G401.6 (cell line): ENCODE measurements at regions not wholly inside any gene's neighbourhood (a gene's known extent, or its start where the extent isn't known, plus 50 kb on each side); places are given as distances from the start of the nearest gene placed in this dataset.
"Not testable (repeated sequence)": the region's sequence is repeated elsewhere in the genome, so short reads cannot be mapped to it uniquely, and the experiment has no call there.

Experiments
- FAIRE-seq: peaks from 2 replicates; lab custom pipeline; 2012; peaks lifted over from hg19 to GRCh38; lab: Jason Lieb, UNC

GRCh38 chr12:86944197-86944819 lies 688.1 kb upstream of the MGAT4C start:
- FAIRE-seq = not testable (repeated sequence)

DNA sequence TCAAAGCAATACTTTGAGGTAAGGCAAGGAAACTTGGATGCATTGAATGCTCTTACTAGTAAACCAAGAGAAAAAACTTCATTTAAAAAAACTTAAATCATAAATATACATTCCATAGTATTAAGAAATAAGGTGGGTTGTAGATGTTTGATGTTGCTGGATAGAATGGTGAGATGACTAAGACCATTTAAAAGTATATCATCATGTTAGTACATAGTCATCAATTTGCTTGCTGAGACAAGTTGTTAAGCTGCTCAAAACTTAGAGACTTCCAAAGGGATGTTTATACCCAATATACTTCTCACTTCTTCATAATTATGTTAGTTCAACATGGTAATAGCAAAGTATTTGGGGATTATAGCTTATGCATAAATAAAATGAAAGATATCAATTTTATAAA lies 675.5 kb upstream of the MGAT4C start:
- FAIRE-seq = no peak

DNA sequence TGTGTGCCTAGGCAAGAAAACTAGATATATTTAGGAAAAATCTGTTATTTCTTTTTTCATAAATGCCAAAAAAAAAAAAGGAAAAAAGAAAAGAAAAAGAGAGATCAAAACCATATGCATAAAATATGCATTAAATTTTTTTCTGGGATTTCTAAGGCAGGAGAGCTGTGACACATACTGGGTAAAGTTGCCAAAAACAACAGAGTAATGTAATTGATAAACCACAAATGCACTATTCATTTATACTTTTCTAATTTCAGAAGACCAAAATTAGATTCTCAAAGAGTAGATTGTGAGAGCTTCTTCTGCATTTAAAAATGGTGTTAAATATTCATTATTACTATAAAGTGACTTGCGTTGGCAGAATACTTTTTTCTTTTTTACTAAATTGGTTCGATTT lies 673.8 kb upstream of the MGAT4C start:
- no peak for FAIRE-seq

GRCh38 chr12:86917121-86917520 lies 660.9 kb upstream of the MGAT4C start:
- no peak for FAIRE-seq

DNA sequence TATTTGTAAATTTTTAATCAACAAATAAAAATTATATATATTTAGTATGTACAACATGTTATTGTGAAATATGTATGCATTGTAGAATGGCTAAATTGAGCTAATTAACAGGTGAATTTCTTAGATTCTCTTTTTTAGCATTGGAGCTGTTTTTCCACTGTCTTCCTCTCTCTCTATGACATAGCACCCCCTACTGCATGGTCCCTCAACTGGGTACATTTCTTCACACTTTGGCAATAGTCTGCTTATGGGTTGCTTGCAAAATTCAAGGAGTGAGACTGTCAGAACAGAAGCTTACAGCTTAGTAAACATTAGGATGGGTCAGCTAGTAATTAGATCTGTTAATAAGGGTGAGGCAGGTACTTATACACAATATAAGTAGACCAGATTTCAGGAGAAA lies 658.5 kb upstream of the MGAT4C start:
- no peak for FAIRE-seq

- no peak for FAIRE-seq
Measured at GRCh38 chr12:86911973-86912372, 655.8 kb upstream of the MGAT4C start.

DNA sequence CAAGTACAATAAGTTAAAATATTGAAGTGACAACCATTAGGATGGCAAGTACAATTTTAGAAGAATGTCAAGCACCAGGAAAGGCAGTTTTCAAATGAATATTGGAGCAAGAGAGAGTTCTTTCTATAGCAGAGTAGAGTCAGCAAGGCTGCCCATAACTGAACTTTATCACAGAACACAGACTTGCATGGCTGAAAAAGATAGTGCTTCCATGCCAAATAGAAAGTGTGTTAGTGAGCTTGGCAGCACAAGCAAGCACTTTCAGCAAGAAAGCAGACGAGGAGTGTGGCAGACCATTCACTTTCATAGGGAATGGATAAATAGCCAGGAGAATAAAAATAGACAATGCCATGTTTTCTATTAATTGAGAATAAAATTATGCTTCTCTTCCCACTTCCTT lies 647.0 kb upstream of the MGAT4C start:
- no peak for FAIRE-seq

GRCh38 chr12:86860776-86861175 lies 604.6 kb upstream of the MGAT4C start:
- FAIRE-seq = no peak

- no peak for FAIRE-seq
Measured at GRCh38 chr12:86852451-86852850, 596.3 kb upstream of the MGAT4C start.

DNA sequence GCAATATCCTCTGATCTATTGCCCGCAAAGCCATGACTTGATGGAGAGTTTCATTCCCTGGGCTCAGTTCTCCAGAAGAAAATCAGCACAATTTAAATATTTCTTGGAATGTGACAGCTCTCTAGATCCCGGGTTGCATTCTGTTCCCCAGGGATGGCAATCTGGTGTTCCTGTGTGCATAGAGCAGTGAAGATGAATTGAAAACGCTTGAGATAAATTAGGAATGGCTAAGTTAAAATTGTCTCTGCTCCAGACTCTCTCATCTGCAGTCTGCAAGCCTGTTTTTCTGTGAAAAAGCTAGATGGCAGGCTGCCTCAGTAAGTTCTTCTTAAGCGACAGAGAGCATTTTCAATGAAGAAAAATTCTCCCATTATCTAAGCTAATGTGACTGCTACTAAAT lies 582.5 kb upstream of the MGAT4C start:
- no peak for FAIRE-seq

- no peak for FAIRE-seq
Measured at GRCh38 chr12:86838260-86838659, 582.1 kb upstream of the MGAT4C start.

DNA sequence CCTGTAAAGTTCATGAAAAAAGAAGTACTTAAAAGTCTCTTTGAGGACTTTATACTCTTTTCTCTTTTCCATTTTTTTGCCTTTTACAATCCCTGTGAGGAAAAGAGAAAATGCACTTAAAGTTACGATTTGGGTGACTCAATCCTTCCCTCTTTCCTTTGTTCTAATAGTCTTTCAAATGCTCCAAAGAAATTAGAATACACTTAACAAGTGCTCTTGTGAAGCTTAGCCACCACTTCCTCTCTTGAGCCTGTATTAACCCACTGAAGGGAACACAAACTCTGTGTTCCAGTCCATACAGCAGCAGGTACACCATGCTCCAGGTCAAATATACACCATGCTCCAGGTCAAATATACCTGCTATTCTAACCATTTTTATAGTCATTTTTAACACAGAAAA lies 581.1 kb upstream of the MGAT4C start:
- FAIRE-seq = no peak

GRCh38 chr12:86834217-86834616 lies 578.0 kb upstream of the MGAT4C start:
- no peak for FAIRE-seq

- FAIRE-seq = no peak
Measured at GRCh38 chr12:86827409-86827808, 571.2 kb upstream of the MGAT4C start.

GRCh38 chr12:86826051-86826450 lies 569.9 kb upstream of the MGAT4C start:
- FAIRE-seq = no peak

DNA sequence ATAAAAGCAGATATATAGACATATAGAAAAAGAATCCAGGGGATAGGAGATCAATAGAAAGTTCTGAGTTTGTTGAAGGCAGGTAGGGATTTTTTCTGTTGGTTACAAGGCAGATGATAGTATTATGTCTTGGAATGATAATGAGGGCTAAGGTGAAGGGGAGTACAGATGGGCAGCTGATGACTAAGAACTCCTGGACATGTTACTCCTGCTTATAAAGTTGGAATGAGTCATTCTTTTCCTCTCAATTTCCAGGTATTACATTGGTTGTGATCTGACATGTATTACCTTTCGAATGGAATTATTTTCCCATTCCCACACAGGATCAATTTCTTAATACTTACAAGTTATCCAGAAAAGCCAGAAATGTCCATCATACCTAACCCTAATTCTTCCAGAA lies 545.2 kb upstream of the MGAT4C start:
- FAIRE-seq = no peak

GRCh38 chr12:86799616-86800015 lies 543.4 kb upstream of the MGAT4C start:
- FAIRE-seq = no peak

- FAIRE-seq = no peak
Measured at GRCh38 chr12:86796550-86796949, 540.4 kb upstream of the MGAT4C start.

DNA sequence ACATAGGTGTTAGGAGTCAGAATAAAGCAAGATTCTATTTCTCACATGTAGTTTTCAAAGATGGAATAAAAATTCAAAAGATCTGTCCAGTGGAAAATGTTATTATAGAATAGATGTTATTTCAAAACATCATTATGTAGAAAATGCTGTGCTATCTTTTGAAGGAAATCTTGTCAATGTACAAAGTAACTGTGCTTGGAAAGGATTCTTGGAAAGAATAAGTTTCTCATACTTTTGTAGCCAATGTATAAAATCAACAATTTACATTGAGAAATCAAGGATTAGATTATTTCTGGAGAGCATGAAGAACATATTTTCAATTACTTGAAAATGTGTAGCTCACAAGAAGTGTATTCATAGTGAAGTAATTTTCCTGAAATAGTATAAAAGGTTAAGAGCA lies 532.5 kb upstream of the MGAT4C start:
- no peak for FAIRE-seq

DNA sequence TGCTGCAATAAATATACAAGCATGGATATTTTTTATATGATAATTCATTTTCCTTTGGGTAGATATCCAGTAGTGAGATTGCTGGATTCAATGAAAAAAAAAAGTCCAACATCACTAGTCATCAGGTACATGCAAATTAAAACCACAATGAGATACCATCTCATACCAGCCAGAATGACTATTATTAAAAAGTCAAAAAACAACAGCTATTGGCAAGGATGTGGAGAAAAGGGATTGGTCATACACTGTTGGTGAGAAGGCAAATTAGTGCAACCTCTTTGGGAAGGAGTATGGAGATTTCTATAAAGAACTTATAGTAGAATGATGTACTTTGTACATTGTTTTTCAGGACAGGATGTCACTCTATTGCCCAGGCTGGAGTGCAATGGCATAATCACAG lies 531.2 kb upstream of the MGAT4C start:
- no peak for FAIRE-seq

DNA sequence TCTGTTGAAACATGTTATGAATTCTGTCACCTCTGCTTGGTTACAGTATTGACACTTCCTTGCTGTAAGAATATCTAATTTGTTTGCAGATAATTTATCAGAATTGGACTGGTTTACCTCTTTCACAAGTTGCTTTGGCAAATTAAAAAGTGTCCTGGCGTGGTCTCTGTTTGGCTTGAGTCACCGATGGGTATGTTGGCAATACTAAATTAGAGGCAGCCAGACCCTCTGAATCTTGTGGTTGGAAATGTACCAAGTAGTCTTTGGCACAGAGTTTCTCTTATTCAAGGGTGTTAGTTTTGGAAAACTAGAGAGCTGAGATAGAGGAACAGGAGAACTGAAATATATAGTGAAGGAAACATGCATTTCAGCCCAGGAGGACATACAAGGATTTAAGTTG lies 521.1 kb upstream of the MGAT4C start:
- no peak for FAIRE-seq

- no peak for FAIRE-seq
Measured at GRCh38 chr12:86774841-86775388, 518.7 kb upstream of the MGAT4C start.

DNA sequence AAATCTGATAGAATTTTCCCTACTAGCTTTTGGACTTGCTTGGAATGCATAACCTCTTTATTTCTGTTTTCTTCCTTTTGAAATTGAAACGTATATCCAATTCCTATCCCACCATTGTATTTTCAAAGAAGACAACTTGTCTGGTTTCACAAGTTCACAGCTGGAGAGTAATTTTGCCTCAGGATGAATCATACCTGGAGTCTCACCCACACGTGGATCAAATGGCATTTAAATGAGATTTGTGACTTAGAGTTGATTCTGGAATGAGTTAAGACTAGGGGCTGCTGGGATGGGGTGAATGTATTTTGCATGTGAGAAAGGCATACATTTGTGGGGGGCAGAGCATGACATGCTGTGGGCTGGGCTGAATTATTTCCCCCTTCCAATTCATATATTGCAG lies 516.5 kb upstream of the MGAT4C start:
- FAIRE-seq = no peak

- FAIRE-seq = no peak
Measured at GRCh38 chr12:86770871-86771270, 514.7 kb upstream of the MGAT4C start.

DNA sequence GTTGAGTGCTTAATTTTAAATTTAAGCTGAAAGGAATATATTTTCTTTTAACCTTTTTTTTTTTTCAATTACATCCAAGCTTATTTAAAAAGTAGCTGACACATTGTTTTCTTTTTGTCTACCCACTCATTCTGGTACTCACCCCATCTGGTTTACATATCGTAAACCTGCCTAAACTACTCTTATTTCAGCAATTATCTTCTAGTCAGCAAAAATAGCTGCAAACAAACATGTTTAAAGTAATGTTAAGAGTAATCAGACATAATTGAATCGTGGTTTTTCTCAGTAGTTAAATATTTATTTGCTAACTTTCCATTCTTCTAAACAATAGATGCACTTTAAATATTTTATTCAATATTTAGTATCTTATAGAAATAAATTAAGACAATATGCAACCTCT lies 492.7 kb upstream of the MGAT4C start:
- no peak for FAIRE-seq
